ENCODE measurements at regions not wholly inside any gene's neighbourhood (a gene's known extent, or its start where the extent isn't known, plus 50 kb on each side); places are given as distances from the start of the nearest gene placed in this dataset.

- no peak for TF ChIP-seq CTCF (IDR thresholded peaks at IDR 0.05)
- TF ChIP-seq EP300 (IDR thresholded peaks at IDR 0.05; ENCODE audit: low read depth), result no peak
- no peak for TF ChIP-seq POLR2A (IDR thresholded peaks at IDR 0.05)
- TF ChIP-seq POLR2AphosphoS5 (IDR thresholded peaks at IDR 0.05), result no peak
Measured at GRCh38 chr1:55885619-55886018, 670.5 kb upstream of the USP24 start.
